GM23338 (cell line): ENCODE measurements at regions not wholly inside any gene's neighbourhood (a gene's known extent, or its start where the extent isn't known, plus 50 kb on each side); places are given as distances from the start of the nearest gene placed in this dataset.

ENCODE experiments used
- ATAC-seq: fragments of 200-7000 bp; cut with Tn5 transposase; 3 replicates; pipeline ENCODE4 v1.9.1; 2020
- DNase-seq: peaks from one replicate; pipeline ENCODE4 v3.0.0-alpha.2; 2015; ENCODE audit warnings: low spot score
- H2AFZ ChIP-seq: fragments of 200-600 bp; sonication (generic); 2 replicates; pipeline ENCODE4 v1.8.0; 2016; ENCODE audit warnings: antibody characterized with exemption, mild to moderate bottlenecking, moderate library complexity
- H3F3A ChIP-seq: fragments of 200-600 bp; sonication (generic); replicated peaks from 2 replicates; pipeline ENCODE4 v1.8.0; 2017; ENCODE audit warnings: antibody characterized with exemption, mixed run types, low read depth
- H3K27ac ChIP-seq: fragments of 200-600 bp; sonication (generic); 2 replicates; pipeline ENCODE4 v1.6.1; 2016; ENCODE audit warnings: low read depth
- H3K27me3 ChIP-seq: fragments of 200-600 bp; sonication (generic); 2 replicates; pipeline ENCODE4 v1.8.0; 2016; ENCODE audit warnings: mild to moderate bottlenecking, mixed run types, moderate library complexity; ENCODE audit not compliant: insufficient read depth
- H3K36me3 ChIP-seq: fragments of 200-600 bp; sonication (generic); 2 replicates; pipeline ENCODE4 v1.8.0; 2016; ENCODE audit warnings: mild to moderate bottlenecking; ENCODE audit not compliant: insufficient read depth
- H3K4me1 ChIP-seq: fragments of 200-600 bp; sonication (generic); 2 replicates; pipeline ENCODE4 v1.8.0; 2016; ENCODE audit warnings: mild to moderate bottlenecking, moderate library complexity; ENCODE audit not compliant: insufficient read depth
- H3K4me2 ChIP-seq: fragments of 200-600 bp; sonication (generic); 2 replicates; pipeline ENCODE4 v1.7.1; 2017; ENCODE audit warnings: mixed run types
- H3K4me3 ChIP-seq: fragments of 200-600 bp; sonication (generic); 2 replicates; pipeline ENCODE4 v1.6.1; 2016; ENCODE audit warnings: mixed run types
- H3K79me2 ChIP-seq: fragments of 200-600 bp; sonication (generic); replicated peaks from 2 replicates; pipeline ENCODE4 v1.8.0; 2017; ENCODE audit warnings: mild to moderate bottlenecking; ENCODE audit not compliant: insufficient read depth
- H3K9me2 ChIP-seq: fragments of 200-600 bp; sonication (generic); 2 replicates; pipeline ENCODE4 v1.8.0; 2017; ENCODE audit not compliant: insufficient read depth
- H4K20me1 ChIP-seq: fragments of 200-600 bp; sonication (generic); replicated peaks from 2 replicates; pipeline ENCODE4 v1.8.0; 2017; ENCODE audit warnings: mild to moderate bottlenecking; ENCODE audit not compliant: insufficient read depth
- H3K27ac Mint-ChIP-seq: 2 replicates; pipeline ENCODE4 v1.8.0; 2020; ENCODE audit warnings: inconsistent platforms, mild to moderate bottlenecking, moderate library complexity, mixed read lengths
- H3K27me3 Mint-ChIP-seq: 3 replicates; pipeline ENCODE4 v1.8.0; 2022; ENCODE audit warnings: low read depth, mild to moderate bottlenecking, moderate library complexity, mixed read lengths, inconsistent platforms; ENCODE audit not compliant: insufficient read depth, poor library complexity
- H3K36me3 Mint-ChIP-seq: 3 replicates; pipeline ENCODE4 v1.8.0; 2021; ENCODE audit warnings: low read depth, mild to moderate bottlenecking, inconsistent platforms, moderate library complexity, mixed read lengths
- H3K4me1 Mint-ChIP-seq: 3 replicates; pipeline ENCODE4 v1.8.0; 2020; ENCODE audit warnings: mild to moderate bottlenecking, inconsistent platforms, mixed read lengths
- H3K4me3 Mint-ChIP-seq: 3 replicates; pipeline ENCODE4 v1.8.0; 2021; ENCODE audit warnings: moderate library complexity, mild to moderate bottlenecking, inconsistent platforms, mixed read lengths
- H3K9me3 Mint-ChIP-seq: 3 replicates; pipeline ENCODE4 v1.8.0; 2020; ENCODE audit warnings: moderate library complexity, mild to moderate bottlenecking, inconsistent platforms, mixed read lengths
- CREB1 ChIP-seq: fragments of 250-450 bp; sonication (Bioruptor Pico); IDR thresholded peaks from 2 replicates; pipeline ENCODE4 v1.5.0; 2020; ENCODE audit warnings: low read depth, mild to moderate bottlenecking, moderate library complexity
- EZH2 ChIP-seq: fragments of 200-600 bp; sonication (generic); IDR thresholded peaks from one replicate; pipeline ENCODE4 v1.8.0; 2017; ENCODE audit warnings: antibody characterized with exemption, mild to moderate bottlenecking, low read depth; ENCODE audit not compliant: unreplicated experiment
- EZH2phosphoT487 ChIP-seq: fragments of 200-600 bp; sonication (generic); IDR thresholded peaks from one replicate; pipeline ENCODE4 v1.8.1; 2018; ENCODE audit warnings: antibody characterized with exemption; ENCODE audit not compliant: unreplicated experiment
- JUNB ChIP-seq: IDR thresholded peaks from one replicate; pipeline ENCODE4 v1.6.1; 2016; ENCODE audit warnings: antibody characterized with exemption; ENCODE audit not compliant: unreplicated experiment
- NANOG ChIP-seq: IDR thresholded peaks from 2 replicates; pipeline ENCODE4 v1.6.1; 2016; ENCODE audit warnings: antibody characterized with exemption, borderline replicate concordance
- POLR2AphosphoS5 ChIP-seq: IDR thresholded peaks from 2 replicates; pipeline ENCODE4 v1.6.1; 2016; ENCODE audit warnings: antibody characterized with exemption, low read depth
- STAT1 ChIP-seq: IDR thresholded peaks from one replicate; pipeline ENCODE4 v1.6.1; 2016; ENCODE audit warnings: antibody characterized with exemption; ENCODE audit not compliant: unreplicated experiment
- ZNF114 ChIP-seq: fragments of 250-450 bp; sonication (Bioruptor Pico); IDR thresholded peaks from 2 replicates; pipeline ENCODE4 v1.5.0; 2020; ENCODE audit warnings: mild to moderate bottlenecking, moderate library complexity
- ZNF331 ChIP-seq: fragments of 250-450 bp; sonication (Bioruptor Pico); IDR thresholded peaks from 2 replicates; pipeline ENCODE4 v1.5.0; 2020; ENCODE audit warnings: low read depth, mild to moderate bottlenecking, moderate library complexity
- TF ChIP-seq, protein P1 (sequence below), 2 experiments: fragments of 200-600 bp in 1 of 2; sonication (generic) in 1 of 2; conservative IDR thresholded peaks; 2 replicates each; pipeline versions ENCODE4 v1.5.1 to v1.6.1; 2016 to 2017; ENCODE audit warnings: antibody characterized with exemption in 2 of 2, low read depth in 2 of 2, mild to moderate bottlenecking in 2 of 2, moderate library complexity in 1 of 2
- TF ChIP-seq, protein P2 (sequence below): IDR thresholded peaks from one replicate; pipeline ENCODE4 v1.6.1; 2018; ENCODE audit warnings: antibody characterized with exemption; ENCODE audit not compliant: unreplicated experiment
- TF ChIP-seq, protein P3 (sequence below): IDR thresholded peaks from 2 replicates; pipeline ENCODE4 v1.6.1; 2016; ENCODE audit warnings: antibody characterized with exemption
- TF ChIP-seq, protein P4 (sequence below): fragments of 250-450 bp; sonication (Bioruptor Pico); IDR thresholded peaks from 2 replicates; pipeline ENCODE4 v1.5.0; 2020; ENCODE audit warnings: mild to moderate bottlenecking, moderate library complexity

DNA sequence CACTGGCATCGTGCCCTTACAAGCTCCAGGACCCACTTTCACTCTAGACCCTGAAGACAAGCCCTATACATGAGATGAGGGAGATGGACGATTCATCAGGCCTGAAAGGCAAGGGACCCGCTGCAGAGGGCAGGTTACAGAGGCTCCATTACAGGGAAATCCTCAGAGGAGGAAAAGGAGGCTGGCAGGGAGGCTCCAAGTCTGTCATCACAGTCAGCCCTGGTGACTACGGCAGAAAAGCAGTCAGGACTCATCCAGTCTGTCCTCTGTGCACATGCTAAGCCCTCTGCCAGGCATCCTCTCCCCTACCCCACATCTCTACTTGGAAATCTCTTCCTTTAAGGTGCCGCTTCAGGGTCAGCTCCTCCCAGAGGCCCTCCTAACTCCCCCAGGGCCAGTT, 197.7 kb upstream of the CDH5 start:
- Histone ChIP-seq H3F3A (no peaks in the 10 kb centered on the region), H3K4me2 (no peak overlapping the region), H4K20me1 (no peaks in the 10 kb centered on the region), H3K36me3 (no peaks in the 10 kb centered on the region), H3K79me2 (no peaks in the 10 kb centered on the region), H3K4me3 (no peak overlapping the region), H3K9me2 (no peaks in the 10 kb centered on the region), H3K27me3 (no peaks in the 10 kb centered on the region), H3K27ac (no peak overlapping the region), H3K4me1 (no peaks in the 10 kb centered on the region), H2AFZ (no peak overlapping the region)
- peaks cover 8% of the 10 kb centered on the region; the same call in 2 of the 3 replicates for H3K9me3 Mint-ChIP-seq
- H3K27me3 Mint-ChIP-seq, result peaks cover 12% of the 10 kb centered on the region
- H3K36me3 Mint-ChIP-seq, result no peaks in the 10 kb centered on the region
- H3K27ac Mint-ChIP-seq, result no peak overlapping the region
- no peak overlapping the region for H3K4me3 Mint-ChIP-seq
- DNase-seq, result no peak
- TF ChIP-seq NANOG (no peak), CREB1 (no peak), STAT1 (no peak), EZH2phosphoT487 (no peak), ZNF331 (CRISPR knock-in tag) (no peak), EZH2 (no peak), JUNB (no peak), POLR2AphosphoS5 (no peak), ZNF114 (CRISPR knock-in tag) (no peak)
- TF ChIP-seq, protein P1, sequence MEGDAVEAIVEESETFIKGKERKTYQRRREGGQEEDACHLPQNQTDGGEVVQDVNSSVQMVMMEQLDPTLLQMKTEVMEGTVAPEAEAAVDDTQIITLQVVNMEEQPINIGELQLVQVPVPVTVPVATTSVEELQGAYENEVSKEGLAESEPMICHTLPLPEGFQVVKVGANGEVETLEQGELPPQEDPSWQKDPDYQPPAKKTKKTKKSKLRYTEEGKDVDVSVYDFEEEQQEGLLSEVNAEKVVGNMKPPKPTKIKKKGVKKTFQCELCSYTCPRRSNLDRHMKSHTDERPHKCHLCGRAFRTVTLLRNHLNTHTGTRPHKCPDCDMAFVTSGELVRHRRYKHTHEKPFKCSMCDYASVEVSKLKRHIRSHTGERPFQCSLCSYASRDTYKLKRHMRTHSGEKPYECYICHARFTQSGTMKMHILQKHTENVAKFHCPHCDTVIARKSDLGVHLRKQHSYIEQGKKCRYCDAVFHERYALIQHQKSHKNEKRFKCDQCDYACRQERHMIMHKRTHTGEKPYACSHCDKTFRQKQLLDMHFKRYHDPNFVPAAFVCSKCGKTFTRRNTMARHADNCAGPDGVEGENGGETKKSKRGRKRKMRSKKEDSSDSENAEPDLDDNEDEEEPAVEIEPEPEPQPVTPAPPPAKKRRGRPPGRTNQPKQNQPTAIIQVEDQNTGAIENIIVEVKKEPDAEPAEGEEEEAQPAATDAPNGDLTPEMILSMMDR (conservative IDR thresholded peaks at IDR 0.05; ENCODE audit: low read depth in 2 of 2), result no peak
- TF ChIP-seq, protein P2, sequence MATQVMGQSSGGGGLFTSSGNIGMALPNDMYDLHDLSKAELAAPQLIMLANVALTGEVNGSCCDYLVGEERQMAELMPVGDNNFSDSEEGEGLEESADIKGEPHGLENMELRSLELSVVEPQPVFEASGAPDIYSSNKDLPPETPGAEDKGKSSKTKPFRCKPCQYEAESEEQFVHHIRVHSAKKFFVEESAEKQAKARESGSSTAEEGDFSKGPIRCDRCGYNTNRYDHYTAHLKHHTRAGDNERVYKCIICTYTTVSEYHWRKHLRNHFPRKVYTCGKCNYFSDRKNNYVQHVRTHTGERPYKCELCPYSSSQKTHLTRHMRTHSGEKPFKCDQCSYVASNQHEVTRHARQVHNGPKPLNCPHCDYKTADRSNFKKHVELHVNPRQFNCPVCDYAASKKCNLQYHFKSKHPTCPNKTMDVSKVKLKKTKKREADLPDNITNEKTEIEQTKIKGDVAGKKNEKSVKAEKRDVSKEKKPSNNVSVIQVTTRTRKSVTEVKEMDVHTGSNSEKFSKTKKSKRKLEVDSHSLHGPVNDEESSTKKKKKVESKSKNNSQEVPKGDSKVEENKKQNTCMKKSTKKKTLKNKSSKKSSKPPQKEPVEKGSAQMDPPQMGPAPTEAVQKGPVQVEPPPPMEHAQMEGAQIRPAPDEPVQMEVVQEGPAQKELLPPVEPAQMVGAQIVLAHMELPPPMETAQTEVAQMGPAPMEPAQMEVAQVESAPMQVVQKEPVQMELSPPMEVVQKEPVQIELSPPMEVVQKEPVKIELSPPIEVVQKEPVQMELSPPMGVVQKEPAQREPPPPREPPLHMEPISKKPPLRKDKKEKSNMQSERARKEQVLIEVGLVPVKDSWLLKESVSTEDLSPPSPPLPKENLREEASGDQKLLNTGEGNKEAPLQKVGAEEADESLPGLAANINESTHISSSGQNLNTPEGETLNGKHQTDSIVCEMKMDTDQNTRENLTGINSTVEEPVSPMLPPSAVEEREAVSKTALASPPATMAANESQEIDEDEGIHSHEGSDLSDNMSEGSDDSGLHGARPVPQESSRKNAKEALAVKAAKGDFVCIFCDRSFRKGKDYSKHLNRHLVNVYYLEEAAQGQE, result no peak
- TF ChIP-seq, protein P3, sequence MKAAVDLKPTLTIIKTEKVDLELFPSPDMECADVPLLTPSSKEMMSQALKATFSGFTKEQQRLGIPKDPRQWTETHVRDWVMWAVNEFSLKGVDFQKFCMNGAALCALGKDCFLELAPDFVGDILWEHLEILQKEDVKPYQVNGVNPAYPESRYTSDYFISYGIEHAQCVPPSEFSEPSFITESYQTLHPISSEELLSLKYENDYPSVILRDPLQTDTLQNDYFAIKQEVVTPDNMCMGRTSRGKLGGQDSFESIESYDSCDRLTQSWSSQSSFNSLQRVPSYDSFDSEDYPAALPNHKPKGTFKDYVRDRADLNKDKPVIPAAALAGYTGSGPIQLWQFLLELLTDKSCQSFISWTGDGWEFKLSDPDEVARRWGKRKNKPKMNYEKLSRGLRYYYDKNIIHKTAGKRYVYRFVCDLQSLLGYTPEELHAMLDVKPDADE, result no peak
- TF ChIP-seq, protein P4, sequence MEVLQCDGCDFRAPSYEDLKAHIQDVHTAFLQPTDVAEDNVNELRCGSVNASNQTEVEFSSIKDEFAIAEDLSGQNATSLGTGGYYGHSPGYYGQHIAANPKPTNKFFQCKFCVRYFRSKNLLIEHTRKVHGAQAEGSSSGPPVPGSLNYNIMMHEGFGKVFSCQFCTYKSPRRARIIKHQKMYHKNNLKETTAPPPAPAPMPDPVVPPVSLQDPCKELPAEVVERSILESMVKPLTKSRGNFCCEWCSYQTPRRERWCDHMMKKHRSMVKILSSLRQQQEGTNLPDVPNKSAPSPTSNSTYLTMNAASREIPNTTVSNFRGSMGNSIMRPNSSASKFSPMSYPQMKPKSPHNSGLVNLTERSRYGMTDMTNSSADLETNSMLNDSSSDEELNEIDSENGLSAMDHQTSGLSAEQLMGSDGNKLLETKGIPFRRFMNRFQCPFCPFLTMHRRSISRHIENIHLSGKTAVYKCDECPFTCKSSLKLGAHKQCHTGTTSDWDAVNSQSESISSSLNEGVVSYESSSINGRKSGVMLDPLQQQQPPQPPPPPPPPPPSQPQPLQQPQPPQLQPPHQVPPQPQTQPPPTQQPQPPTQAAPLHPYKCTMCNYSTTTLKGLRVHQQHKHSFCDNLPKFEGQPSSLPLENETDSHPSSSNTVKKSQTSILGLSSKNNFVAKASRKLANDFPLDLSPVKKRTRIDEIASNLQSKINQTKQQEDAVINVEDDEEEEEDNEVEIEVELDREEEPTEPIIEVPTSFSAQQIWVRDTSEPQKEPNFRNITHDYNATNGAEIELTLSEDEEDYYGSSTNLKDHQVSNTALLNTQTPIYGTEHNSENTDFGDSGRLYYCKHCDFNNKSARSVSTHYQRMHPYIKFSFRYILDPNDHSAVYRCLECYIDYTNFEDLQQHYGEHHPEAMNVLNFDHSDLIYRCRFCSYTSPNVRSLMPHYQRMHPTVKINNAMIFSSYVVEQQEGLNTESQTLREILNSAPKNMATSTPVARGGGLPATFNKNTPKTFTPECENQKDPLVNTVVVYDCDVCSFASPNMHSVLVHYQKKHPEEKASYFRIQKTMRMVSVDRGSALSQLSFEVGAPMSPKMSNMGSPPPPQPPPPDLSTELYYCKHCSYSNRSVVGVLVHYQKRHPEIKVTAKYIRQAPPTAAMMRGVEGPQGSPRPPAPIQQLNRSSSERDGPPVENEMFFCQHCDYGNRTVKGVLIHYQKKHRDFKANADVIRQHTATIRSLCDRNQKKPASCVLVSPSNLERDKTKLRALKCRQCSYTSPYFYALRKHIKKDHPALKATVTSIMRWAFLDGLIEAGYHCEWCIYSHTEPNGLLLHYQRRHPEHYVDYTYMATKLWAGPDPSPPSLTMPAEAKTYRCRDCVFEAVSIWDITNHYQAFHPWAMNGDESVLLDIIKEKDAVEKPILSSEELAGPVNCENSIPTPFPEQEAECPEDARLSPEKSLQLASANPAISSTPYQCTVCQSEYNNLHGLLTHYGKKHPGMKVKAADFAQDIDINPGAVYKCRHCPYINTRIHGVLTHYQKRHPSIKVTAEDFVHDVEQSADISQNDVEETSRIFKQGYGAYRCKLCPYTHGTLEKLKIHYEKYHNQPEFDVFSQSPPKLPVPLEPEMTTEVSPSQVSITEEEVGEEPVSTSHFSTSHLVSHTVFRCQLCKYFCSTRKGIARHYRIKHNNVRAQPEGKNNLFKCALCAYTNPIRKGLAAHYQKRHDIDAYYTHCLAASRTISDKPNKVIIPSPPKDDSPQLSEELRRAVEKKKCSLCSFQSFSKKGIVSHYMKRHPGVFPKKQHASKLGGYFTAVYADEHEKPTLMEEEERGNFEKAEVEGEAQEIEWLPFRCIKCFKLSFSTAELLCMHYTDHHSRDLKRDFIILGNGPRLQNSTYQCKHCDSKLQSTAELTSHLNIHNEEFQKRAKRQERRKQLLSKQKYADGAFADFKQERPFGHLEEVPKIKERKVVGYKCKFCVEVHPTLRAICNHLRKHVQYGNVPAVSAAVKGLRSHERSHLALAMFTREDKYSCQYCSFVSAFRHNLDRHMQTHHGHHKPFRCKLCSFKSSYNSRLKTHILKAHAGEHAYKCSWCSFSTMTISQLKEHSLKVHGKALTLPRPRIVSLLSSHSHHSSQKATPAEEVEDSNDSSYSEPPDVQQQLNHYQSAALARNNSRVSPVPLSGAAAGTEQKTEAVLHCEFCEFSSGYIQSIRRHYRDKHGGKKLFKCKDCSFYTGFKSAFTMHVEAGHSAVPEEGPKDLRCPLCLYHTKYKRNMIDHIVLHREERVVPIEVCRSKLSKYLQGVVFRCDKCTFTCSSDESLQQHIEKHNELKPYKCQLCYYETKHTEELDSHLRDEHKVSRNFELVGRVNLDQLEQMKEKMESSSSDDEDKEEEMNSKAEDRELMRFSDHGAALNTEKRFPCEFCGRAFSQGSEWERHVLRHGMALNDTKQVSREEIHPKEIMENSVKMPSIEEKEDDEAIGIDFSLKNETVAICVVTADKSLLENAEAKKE (CRISPR knock-in tag), result no peak
- no peak for ATAC-seq
- H3K4me1 Mint-ChIP-seq, result no peaks in the 10 kb centered on the region
